ENCODE measurements at regions not wholly inside any gene's neighbourhood (a gene's known extent, or its start where the extent isn't known, plus 50 kb on each side); places are given as distances from the start of the nearest gene placed in this dataset.

- Histone ChIP-seq H3K14ac (ENCODE audit: insufficient read length) (no peak overlapping the region), H4K91ac (replicated peaks; ENCODE audit: insufficient read length, low read length) (no peak overlapping the region), H3K9ac (replicated peaks in 1 of 4; ENCODE audit: extremely low read depth in 1 of 4, low read depth in 3 of 4, low read length in 3 of 4) (no peak overlapping the region), H3K4me1 (replicated peaks in 1 of 4; ENCODE audit: control insufficient read depth in 3 of 4, insufficient read depth in 4 of 4, low read length in 3 of 4) (peaks cover 0 to 3% (median 0%) of the 10 kb centered on the region in 4 experiments; a peak in 2 of 7 replicates), H3K56ac (replicated peaks; ENCODE audit: insufficient read length, low read depth, low read length) (no peak overlapping the region), H3K23ac (ENCODE audit: insufficient read length) (no peak overlapping the region), H2BK20ac (ENCODE audit: low read length) (no peak overlapping the region), H3K4ac (replicated peaks; ENCODE audit: insufficient read length, low read depth, low read length) (no peak overlapping the region), H2BK15ac (ENCODE audit: low read length) (no peak overlapping the region), H4K8ac (ENCODE audit: extremely low read depth, insufficient read depth, low read length) (no peak overlapping the region), H2AFZ (ENCODE audit: low read length) (no peak overlapping the region), H3K4me3 (ENCODE audit: extremely low read depth in 1 of 4, insufficient read depth in 2 of 4, low read depth in 3 of 4, low read length in 4 of 4) (no peak overlapping the region), H2BK120ac (replicated peaks; ENCODE audit: low read depth, low read length) (no peak overlapping the region), H3K18ac (ENCODE audit: extremely low read depth, low read length) (no peak overlapping the region), H4K20me1 (replicated peaks in 1 of 2; ENCODE audit: control insufficient read depth in 1 of 2, insufficient read depth in 2 of 2, low read length in 2 of 2) (no peaks in the 10 kb centered on the region), H3K23me2 (ENCODE audit: low read depth, low read length) (no peaks in the 10 kb centered on the region), H2BK12ac (ENCODE audit: low read depth, low read length) (no peak overlapping the region), H3K79me2 (ENCODE audit: control insufficient read depth in 1 of 2, insufficient read depth in 2 of 2, low read length in 2 of 2) (no peaks in the 10 kb centered on the region), H3K4me2 (ENCODE audit: insufficient read depth in 1 of 2, low read depth in 2 of 2, low read length in 2 of 2) (no peak overlapping the region), H3K9me3 (ENCODE audit: insufficient read depth in 2 of 2, low read depth in 1 of 2, low read length in 1 of 2) (no peaks in the 10 kb centered on the region), H2AK5ac (ENCODE audit: low read depth, low read length) (no peak overlapping the region), H2BK5ac (ENCODE audit: low read depth, low read length) (no peak overlapping the region), H3K36me3 (ENCODE audit: control insufficient read depth in 2 of 4, insufficient read depth in 4 of 4, low read length in 3 of 4) (no peaks in the 10 kb centered on the region), H3K27ac (ENCODE audit: low read depth, low read length) (no peak overlapping the region), H4K5ac (ENCODE audit: insufficient read length, low read depth, low read length) (no peak overlapping the region), H3K27me3 (replicated peaks in 1 of 4; ENCODE audit: control insufficient read depth in 3 of 4, extremely low read depth in 1 of 4, insufficient read depth in 3 of 4, low read length in 3 of 4) (no peaks in the 10 kb centered on the region), H3K79me1 (ENCODE audit: low read depth, low read length) (no peaks in the 10 kb centered on the region)
- 19% methylated on average over 6 of the region's 6 CpGs; no CpG with 5 or more reads in 1 of the 2 experiments for WGBS, 2 experiments (ENCODE audit: extremely low coverage in 1 of 2, insufficient coverage in 1 of 2, insufficient read length in 1 of 2, insufficient replicate concordance in 2 of 2, low coverage in 1 of 2, low lambda C conversion rate in 2 of 2, missing lambda C conversion rate in 1 of 2)
- ChIA-PET CTCF (ENCODE audit: partially characterized antibody) (interaction anchor here (0.6 to 4.5 kb wide), 59 partner anchors 8 to 1779 kb away, joined by 3 to 32 read pairs (median 4); no protein-coding TSS in a partner anchor), POLR2A (ENCODE audit: partially characterized antibody) (no interaction called here)
- peak; percentile 99 for FAIRE-seq
- DNase-seq (ENCODE audit: low read depth in 1 of 2, low spot score in 2 of 2), result peak; percentile 70 to 93
- TF ChIP-seq KDM1A (IDR thresholded peaks at IDR 0.05; ENCODE audit: borderline replicate concordance, low read length), result no peak
- TF ChIP-seq MAFK (IDR thresholded peaks at IDR 0.05; ENCODE audit: low read depth, low read length), result peak; percentile 45; the same call in 1 of the 2 replicates
- peak; percentile 18; the same call in 1 of the 2 replicates for TF ChIP-seq TBP (IDR thresholded peaks at IDR 0.05; ENCODE audit: low read depth, low read length)
- TF ChIP-seq CHD2 (IDR thresholded peaks at IDR 0.05; ENCODE audit: low read length), result peak; percentile 71
- peak; percentile 96 to 97 for TF ChIP-seq RAD21 (IDR thresholded peaks at IDR 0.05 in 1 of 2, conservative IDR thresholded peaks at IDR 0.05 in 1 of 2; ENCODE audit: low read depth in 2 of 2, low read length in 2 of 2)
- peak; percentile 20; the same call in 1 of the 2 replicates for TF ChIP-seq BRCA1 (IDR thresholded peaks at IDR 0.05; ENCODE audit: low read depth, low read length)
- peak; percentile 73; the same call in 1 of the 2 replicates for TF ChIP-seq ATF2 (IDR thresholded peaks at IDR 0.05; ENCODE audit: low read length)
- TF ChIP-seq MAX (IDR thresholded peaks at IDR 0.05), result 0 out of 2 replicates have a peak, but pooled peaks have one; percentile 65
- TF ChIP-seq SRF (IDR thresholded peaks at IDR 0.05; ENCODE audit: low read depth, low read length), result no peak
- no peak for TF ChIP-seq EGR1 (IDR thresholded peaks at IDR 0.05; ENCODE audit: borderline replicate concordance, low read depth, low read length)
- TF ChIP-seq CREB1 (IDR thresholded peaks at IDR 0.05), result peak; percentile 56; the same call in 1 of the 2 replicates
- no peak for TF ChIP-seq RXRA (IDR thresholded peaks at IDR 0.05; ENCODE audit: insufficient read depth, low read depth, low read length)
Observed at GRCh38 chr3:67113802-67114407, 115.8 kb downstream of the KBTBD8 start.

Data from H1 (cell line).